ENCODE measurements at regions not wholly inside any gene's neighbourhood (a gene's known extent, or its start where the extent isn't known, plus 50 kb on each side); places are given as distances from the start of the nearest gene placed in this dataset.
"Not testable (repeated sequence)": the region's sequence is repeated elsewhere in the genome, so short reads cannot be mapped to it uniquely, and the experiment has no call there.

DNA sequence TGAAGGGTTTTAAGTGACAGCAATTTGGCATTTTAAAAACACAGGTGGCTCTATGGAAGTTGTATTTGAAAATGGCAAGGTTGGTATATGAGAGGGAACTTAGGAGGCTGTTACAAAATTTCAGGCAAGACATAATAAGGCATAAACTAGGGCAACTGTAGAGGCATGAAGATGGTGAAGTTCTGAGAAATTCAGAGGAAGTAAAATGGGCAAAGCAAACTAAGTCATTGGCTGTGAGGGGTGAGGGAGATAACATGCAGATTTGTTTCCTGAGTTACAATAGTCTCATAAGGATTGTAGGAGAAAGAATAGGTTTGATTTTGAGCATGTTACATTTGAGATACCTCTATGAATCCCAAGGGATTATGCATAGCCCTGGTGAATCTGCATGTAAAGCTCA lies 302.9 kb upstream of the ARHGEF26 start:
- H3K27me3 Mint-ChIP-seq = peaks cover 0 to 14% of the 10 kb centered on the region in 2 donors
- H3K4me1 Mint-ChIP-seq (ENCODE audit: low read depth in 2 of 2) = no peaks in the 10 kb centered on the region
- H3K4me3 Mint-ChIP-seq = no peak overlapping the region
- DNase-seq (ENCODE audit: low spot score) (no peak), ATAC-seq (no peak)
- no peak overlapping the region for H3K27ac Mint-ChIP-seq
- no peaks in the 10 kb centered on the region for H3K9me3 Mint-ChIP-seq
- H3K36me3 Mint-ChIP-seq = no peaks in the 10 kb centered on the region

GRCh38 chr3:153820035-153820434 lies 301.2 kb upstream of the ARHGEF26 start:
- Mint-ChIP-seq H3K4me1 (ENCODE audit: low read depth in 2 of 2) (no peaks in the 10 kb centered on the region), H3K27ac (no peak overlapping the region), H3K4me3 (no peak overlapping the region), H3K27me3 (peaks cover 0 to 14% of the 10 kb centered on the region in 2 donors), H3K9me3 (no peaks in the 10 kb centered on the region), H3K36me3 (no peaks in the 10 kb centered on the region)
- ATAC-seq (no peak), DNase-seq (ENCODE audit: low spot score) (no peak)

DNA sequence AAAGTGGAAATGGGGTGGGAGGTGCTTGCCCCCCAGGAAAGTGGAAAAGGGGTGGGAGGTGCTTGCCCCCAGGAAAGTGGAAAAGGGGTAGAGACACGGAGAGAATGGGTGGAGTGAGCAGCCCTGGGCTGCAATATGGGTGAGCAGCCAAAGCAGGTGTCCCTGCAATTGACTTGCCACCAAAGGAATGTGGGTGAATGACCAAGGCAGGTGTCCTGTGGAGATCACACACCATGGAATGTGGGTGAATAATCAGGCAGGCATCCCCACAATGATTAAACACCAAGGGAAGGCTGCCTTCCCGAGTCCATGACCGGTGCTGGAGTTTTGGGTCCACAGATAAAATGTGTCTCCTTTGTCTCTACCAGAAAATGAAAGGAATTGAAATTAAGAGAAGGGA lies 292.8 kb upstream of the ARHGEF26 start:
- H3K36me3 Mint-ChIP-seq; ATAC-seq; DNase-seq (ENCODE audit: low spot score); H3K4me1 Mint-ChIP-seq (ENCODE audit: low read depth in 2 of 2); H3K4me3 Mint-ChIP-seq; H3K9me3 Mint-ChIP-seq; H3K27ac Mint-ChIP-seq: not testable (repeated sequence)
- H3K27me3 Mint-ChIP-seq = peaks cover 3 to 26% of the 10 kb centered on the region in 2 donors

DNA sequence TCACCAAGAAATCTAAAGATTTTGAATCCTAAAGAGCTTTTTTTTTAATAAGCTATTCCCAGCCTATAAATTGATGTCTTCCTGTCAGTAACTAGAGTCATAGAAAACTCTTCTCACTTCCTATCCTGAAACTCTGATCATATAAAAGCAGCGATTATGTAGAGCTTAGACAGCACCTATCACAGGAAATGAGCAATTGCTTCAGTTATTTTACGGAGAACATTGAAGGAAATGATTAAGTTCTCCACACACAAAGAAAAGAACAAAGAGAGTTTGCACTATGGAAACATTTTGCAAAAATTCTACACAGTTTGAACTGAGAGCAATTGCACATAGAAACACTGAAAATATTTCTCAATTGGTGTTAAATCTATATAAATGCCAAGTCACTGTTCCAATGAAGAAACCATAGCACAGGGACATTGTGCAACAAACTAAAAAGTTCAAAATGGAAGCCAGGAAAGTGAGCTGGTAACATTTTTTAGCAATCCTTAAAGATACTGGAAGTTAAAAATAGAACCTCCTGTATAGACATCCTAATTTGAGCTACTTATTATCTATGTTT lies 291.5 kb upstream of the ARHGEF26 start:
- DNase-seq (ENCODE audit: low spot score) = no peak
- ATAC-seq = no peak
- peaks cover 3% of the 10 kb centered on the region for H3K9me3 Mint-ChIP-seq
- no peaks in the 10 kb centered on the region for H3K36me3 Mint-ChIP-seq
- H3K4me3 Mint-ChIP-seq = no peak overlapping the region
- no peak overlapping the region for H3K27ac Mint-ChIP-seq
- no peaks in the 10 kb centered on the region for H3K4me1 Mint-ChIP-seq (ENCODE audit: low read depth in 2 of 2)
- peaks cover 3 to 26% of the 10 kb centered on the region in 2 donors for H3K27me3 Mint-ChIP-seq

GRCh38 chr3:153830552-153830951 lies 290.6 kb upstream of the ARHGEF26 start:
- DNase-seq (ENCODE audit: low spot score) = no peak
- no peaks in the 10 kb centered on the region for H3K36me3 Mint-ChIP-seq
- H3K4me3 Mint-ChIP-seq = no peak overlapping the region
- no peak overlapping the region for H3K27ac Mint-ChIP-seq
- H3K9me3 Mint-ChIP-seq = peaks cover 3% of the 10 kb centered on the region
- ATAC-seq = no peak
- peaks cover 3 to 22% of the 10 kb centered on the region in 2 donors for H3K27me3 Mint-ChIP-seq
- H3K4me1 Mint-ChIP-seq (ENCODE audit: low read depth in 2 of 2) = no peaks in the 10 kb centered on the region

GRCh38 chr3:153835540-153835939 lies 285.6 kb upstream of the ARHGEF26 start:
- ATAC-seq (no peak), DNase-seq (ENCODE audit: low spot score) (no peak)
- no peaks in the 10 kb centered on the region for H3K36me3 Mint-ChIP-seq
- H3K4me3 Mint-ChIP-seq = no peak overlapping the region
- H3K27me3 Mint-ChIP-seq = peaks cover 0 to 7% of the 10 kb centered on the region in 2 donors
- H3K4me1 Mint-ChIP-seq (ENCODE audit: low read depth in 2 of 2) = no peaks in the 10 kb centered on the region
- no peaks in the 10 kb centered on the region for H3K9me3 Mint-ChIP-seq
- no peak overlapping the region for H3K27ac Mint-ChIP-seq

DNA sequence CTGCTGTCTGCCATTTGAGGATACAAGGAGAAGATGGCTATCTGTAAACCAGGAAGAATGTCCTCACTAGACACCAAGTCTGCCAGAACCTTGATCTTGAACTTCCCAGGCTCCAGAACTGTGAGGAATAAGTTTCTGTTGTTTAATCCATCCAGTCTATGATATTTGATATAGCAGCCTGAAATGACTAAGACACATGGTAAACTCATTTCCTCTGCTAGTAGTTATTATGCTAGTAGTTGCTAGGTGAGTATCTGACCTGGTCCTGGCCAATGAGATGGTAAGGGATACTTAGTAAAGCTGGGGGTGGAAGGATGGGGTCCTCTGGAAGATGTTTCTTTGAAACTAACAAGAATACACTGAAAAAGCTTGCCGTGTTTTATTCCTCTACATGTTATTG lies 280.7 kb upstream of the ARHGEF26 start:
- no peaks in the 10 kb centered on the region for H3K4me1 Mint-ChIP-seq (ENCODE audit: low read depth in 2 of 2)
- H3K27me3 Mint-ChIP-seq = peaks cover 0 to 13% of the 10 kb centered on the region in 2 donors
- H3K9me3 Mint-ChIP-seq = no peaks in the 10 kb centered on the region
- DNase-seq (ENCODE audit: low spot score) (no peak), ATAC-seq (no peak)
- no peaks in the 10 kb centered on the region for H3K36me3 Mint-ChIP-seq
- H3K27ac Mint-ChIP-seq = no peak overlapping the region
- H3K4me3 Mint-ChIP-seq = no peak overlapping the region

GRCh38 chr3:153843994-153844393 lies 277.2 kb upstream of the ARHGEF26 start:
- no peaks in the 10 kb centered on the region for H3K4me1 Mint-ChIP-seq (ENCODE audit: low read depth in 2 of 2)
- no peak overlapping the region for H3K27ac Mint-ChIP-seq
- DNase-seq (ENCODE audit: low spot score) = no peak

GRCh38 chr3:153845311-153845710 lies 275.9 kb upstream of the ARHGEF26 start:
- ATAC-seq (no peak), DNase-seq (ENCODE audit: low spot score) (no peak)
- no peak overlapping the region for H3K4me3 Mint-ChIP-seq
- H3K27me3 Mint-ChIP-seq = peaks cover 0 to 6% of the 10 kb centered on the region in 2 donors
- no peak overlapping the region for H3K27ac Mint-ChIP-seq
- H3K4me1 Mint-ChIP-seq (ENCODE audit: low read depth in 2 of 2) = no peaks in the 10 kb centered on the region
- H3K36me3 Mint-ChIP-seq = no peaks in the 10 kb centered on the region
- H3K9me3 Mint-ChIP-seq = no peaks in the 10 kb centered on the region

More at GRCh38 chr3:153843994-153844393, 277.2 kb upstream of the ARHGEF26 start:
- H3K4me3 Mint-ChIP-seq = no peak overlapping the region
- no peaks in the 10 kb centered on the region for H3K36me3 Mint-ChIP-seq
- peaks cover 0 to 6% of the 10 kb centered on the region in 2 donors for H3K27me3 Mint-ChIP-seq
- H3K9me3 Mint-ChIP-seq = no peaks in the 10 kb centered on the region
- no peak for ATAC-seq

GRCh38 chr3:153848702-153849101 lies 272.5 kb upstream of the ARHGEF26 start:
- ATAC-seq (no peak), DNase-seq (ENCODE audit: low spot score) (no peak)
- H3K36me3 Mint-ChIP-seq = no peaks in the 10 kb centered on the region
- H3K4me1 Mint-ChIP-seq (ENCODE audit: low read depth in 2 of 2) = no peaks in the 10 kb centered on the region
- H3K4me3 Mint-ChIP-seq = no peak overlapping the region
- H3K9me3 Mint-ChIP-seq = no peaks in the 10 kb centered on the region
- no peak overlapping the region for H3K27ac Mint-ChIP-seq
- H3K27me3 Mint-ChIP-seq = peaks cover 0 to 6% of the 10 kb centered on the region in 2 donors

GRCh38 chr3:153852355-153852754 lies 268.8 kb upstream of the ARHGEF26 start:
- no peak overlapping the region for H3K27ac Mint-ChIP-seq
- no peaks in the 10 kb centered on the region for H3K4me1 Mint-ChIP-seq (ENCODE audit: low read depth in 2 of 2)
- H3K9me3 Mint-ChIP-seq = no peaks in the 10 kb centered on the region
- no peaks in the 10 kb centered on the region for H3K36me3 Mint-ChIP-seq
- H3K27me3 Mint-ChIP-seq = peaks cover 0 to 6% of the 10 kb centered on the region in 2 donors
- ATAC-seq (no peak), DNase-seq (ENCODE audit: low spot score) (no peak)
- H3K4me3 Mint-ChIP-seq = no peak overlapping the region

DNA sequence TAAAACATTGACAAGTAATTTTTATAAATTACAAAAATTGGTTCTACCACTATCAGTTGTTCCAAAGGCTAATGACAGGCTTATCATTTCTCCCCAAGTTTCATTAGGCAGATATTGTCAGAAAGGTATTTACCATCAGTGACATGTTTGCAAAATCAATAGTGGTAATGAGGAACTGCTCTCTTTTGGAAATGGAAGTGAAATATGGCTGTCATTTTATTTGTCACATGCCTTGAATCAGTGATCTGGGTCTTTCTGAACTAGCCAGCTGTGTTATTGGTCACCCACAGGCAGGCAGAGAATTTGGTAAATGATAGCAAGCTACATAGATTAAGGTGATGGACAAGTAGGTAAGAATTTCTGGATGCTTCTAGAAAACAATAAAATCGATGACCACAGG lies 268.0 kb upstream of the ARHGEF26 start:
- no peaks in the 10 kb centered on the region for H3K36me3 Mint-ChIP-seq
- DNase-seq (ENCODE audit: low spot score) (no peak), ATAC-seq (no peak)
- H3K4me1 Mint-ChIP-seq (ENCODE audit: low read depth in 2 of 2) = no peaks in the 10 kb centered on the region
- H3K27ac Mint-ChIP-seq = no peak overlapping the region
- H3K4me3 Mint-ChIP-seq = no peak overlapping the region
- H3K9me3 Mint-ChIP-seq = no peaks in the 10 kb centered on the region
- H3K27me3 Mint-ChIP-seq = peaks cover 0 to 6% of the 10 kb centered on the region in 2 donors

DNA sequence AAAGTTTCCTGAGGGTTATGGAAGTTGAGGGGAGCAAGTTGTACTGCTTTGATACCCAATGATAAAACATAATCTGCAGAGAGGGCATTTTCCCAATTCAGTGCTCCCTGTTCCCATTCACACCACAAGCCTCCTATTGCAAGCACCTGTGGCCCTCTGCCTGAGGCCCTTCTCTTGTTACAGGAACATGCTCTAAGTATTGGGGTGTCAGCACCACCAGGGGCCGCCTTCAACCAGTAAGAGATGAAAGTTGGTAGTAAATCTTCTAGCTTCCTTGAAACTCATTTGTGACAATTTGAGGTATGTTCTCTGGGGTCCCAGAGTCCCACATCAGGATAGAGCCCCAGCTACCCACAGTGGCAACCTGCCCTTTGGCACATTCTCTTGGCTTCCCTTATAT lies 265.4 kb upstream of the ARHGEF26 start:
- ATAC-seq (no peak), DNase-seq (ENCODE audit: low spot score) (no peak)
- Mint-ChIP-seq H3K27ac (no peak overlapping the region), H3K4me1 (ENCODE audit: low read depth in 2 of 2) (no peaks in the 10 kb centered on the region), H3K36me3 (no peaks in the 10 kb centered on the region), H3K27me3 (peaks cover 0 to 6% of the 10 kb centered on the region in 2 donors), H3K9me3 (no peaks in the 10 kb centered on the region), H3K4me3 (no peak overlapping the region)

DNA sequence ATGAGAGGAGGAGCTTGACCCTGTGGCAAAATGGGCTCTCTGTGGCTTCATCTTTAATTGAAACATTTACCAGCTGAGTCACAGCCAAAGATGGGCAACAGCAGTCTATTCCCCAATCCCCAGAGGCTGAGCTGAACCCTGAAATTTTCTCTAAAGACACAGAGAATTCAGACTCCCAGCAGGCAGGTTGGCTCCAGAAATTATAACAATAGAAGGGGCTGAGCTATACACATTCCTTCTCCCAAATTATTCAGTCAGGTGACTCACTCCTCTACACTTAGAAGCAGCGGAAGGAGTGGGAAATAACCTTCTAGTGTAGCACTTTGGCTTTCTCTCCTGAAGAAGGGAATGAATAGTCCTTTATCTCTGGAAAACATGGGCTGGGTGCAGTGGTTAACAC lies 264.3 kb upstream of the ARHGEF26 start:
- no peaks in the 10 kb centered on the region for H3K4me1 Mint-ChIP-seq (ENCODE audit: low read depth in 2 of 2)
- no peak for ATAC-seq
- H3K4me3 Mint-ChIP-seq = no peak overlapping the region
- no peak overlapping the region for H3K27ac Mint-ChIP-seq
- H3K9me3 Mint-ChIP-seq = no peaks in the 10 kb centered on the region
- peaks cover 0 to 6% of the 10 kb centered on the region in 2 donors for H3K27me3 Mint-ChIP-seq
- H3K36me3 Mint-ChIP-seq = no peaks in the 10 kb centered on the region
- no peak for DNase-seq (ENCODE audit: low spot score)

DNA sequence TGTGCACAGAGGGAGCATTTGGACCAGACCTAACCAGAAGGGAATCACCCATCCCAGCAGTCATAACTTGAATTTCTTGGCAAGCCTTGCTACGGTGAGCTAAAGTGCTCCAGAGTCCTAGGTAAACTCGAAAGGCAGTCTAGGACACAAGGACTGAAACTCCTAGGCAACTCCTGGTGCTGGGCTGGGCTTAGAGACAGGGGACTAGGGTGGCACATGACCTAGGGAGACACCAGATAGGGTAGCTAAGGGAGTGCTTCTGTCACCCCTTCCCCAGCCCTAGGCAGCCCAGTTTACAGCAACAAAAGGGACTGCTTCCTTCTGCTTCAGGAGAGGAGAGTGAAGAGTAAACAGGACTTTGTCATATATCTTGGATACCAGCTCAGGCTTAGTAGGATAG lies 256.4 kb upstream of the ARHGEF26 start:
- no peak for DNase-seq (ENCODE audit: low spot score)
- H3K9me3 Mint-ChIP-seq = peaks cover 4% of the 10 kb centered on the region
- no peaks in the 10 kb centered on the region for H3K27me3 Mint-ChIP-seq
- no peaks in the 10 kb centered on the region for H3K4me1 Mint-ChIP-seq (ENCODE audit: low read depth in 2 of 2)
- H3K27ac Mint-ChIP-seq = no peak overlapping the region
- ATAC-seq = peak in 1 of 2 donors; percentile 20
- no peak overlapping the region for H3K4me3 Mint-ChIP-seq
- H3K36me3 Mint-ChIP-seq = no peaks in the 10 kb centered on the region
